ENCODE measurements at regions not wholly inside any gene's neighbourhood (a gene's known extent, or its start where the extent isn't known, plus 50 kb on each side); places are given as distances from the start of the nearest gene placed in this dataset.

- TF ChIP-seq CTCF (conservative IDR thresholded peaks at IDR 0.05; ENCODE audit: low read length) (no peak), EZH2phosphoT487 (IDR thresholded peaks at IDR 0.05; ENCODE audit: borderline replicate concordance, low read depth, low read length) (no peak)
These were observed 145.3 kb upstream of the STXBP5 start for GRCh38 chr6:147058786-147059385.
